ENCODE measurements at regions not wholly inside any gene's neighbourhood (a gene's known extent, or its start where the extent isn't known, plus 50 kb on each side); places are given as distances from the start of the nearest gene placed in this dataset.
"Not testable (repeated sequence)": the region's sequence is repeated elsewhere in the genome, so short reads cannot be mapped to it uniquely, and the experiment has no call there.

DNA sequence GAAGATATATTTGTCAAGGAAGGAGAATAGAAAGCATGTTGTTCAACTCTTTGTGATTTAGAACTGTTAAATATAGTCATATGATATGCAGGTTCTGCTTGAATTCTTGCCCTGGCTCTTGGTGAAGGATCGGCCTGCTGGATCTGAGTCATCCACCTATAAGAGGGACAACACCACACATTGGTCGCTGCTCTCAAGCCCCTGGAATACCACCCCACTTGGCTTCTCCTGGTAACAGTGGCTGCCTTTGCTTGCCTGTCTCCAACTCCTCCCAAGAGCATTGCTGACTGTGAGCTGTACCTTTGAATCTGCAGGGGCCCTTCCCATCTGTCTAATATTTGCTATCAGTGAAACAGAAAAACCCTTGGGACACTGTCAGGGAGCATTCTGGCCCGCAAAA lies 78.9 kb upstream of the DGKG start:
- Histone ChIP-seq H3K9me3 (no peaks in the 10 kb centered on the region), H3K27me3 (no peaks in the 10 kb centered on the region), H3K4me1 (no peaks in the 10 kb centered on the region), H3K4me3 (no peak overlapping the region), H3K36me3 (ENCODE audit: low read depth, missing control alignments) (no peaks in the 10 kb centered on the region), H3K27ac (no peak overlapping the region)
- DNase-seq = no peak
- TF ChIP-seq, protein P1, sequence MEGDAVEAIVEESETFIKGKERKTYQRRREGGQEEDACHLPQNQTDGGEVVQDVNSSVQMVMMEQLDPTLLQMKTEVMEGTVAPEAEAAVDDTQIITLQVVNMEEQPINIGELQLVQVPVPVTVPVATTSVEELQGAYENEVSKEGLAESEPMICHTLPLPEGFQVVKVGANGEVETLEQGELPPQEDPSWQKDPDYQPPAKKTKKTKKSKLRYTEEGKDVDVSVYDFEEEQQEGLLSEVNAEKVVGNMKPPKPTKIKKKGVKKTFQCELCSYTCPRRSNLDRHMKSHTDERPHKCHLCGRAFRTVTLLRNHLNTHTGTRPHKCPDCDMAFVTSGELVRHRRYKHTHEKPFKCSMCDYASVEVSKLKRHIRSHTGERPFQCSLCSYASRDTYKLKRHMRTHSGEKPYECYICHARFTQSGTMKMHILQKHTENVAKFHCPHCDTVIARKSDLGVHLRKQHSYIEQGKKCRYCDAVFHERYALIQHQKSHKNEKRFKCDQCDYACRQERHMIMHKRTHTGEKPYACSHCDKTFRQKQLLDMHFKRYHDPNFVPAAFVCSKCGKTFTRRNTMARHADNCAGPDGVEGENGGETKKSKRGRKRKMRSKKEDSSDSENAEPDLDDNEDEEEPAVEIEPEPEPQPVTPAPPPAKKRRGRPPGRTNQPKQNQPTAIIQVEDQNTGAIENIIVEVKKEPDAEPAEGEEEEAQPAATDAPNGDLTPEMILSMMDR (IDR thresholded peaks at IDR 0.05) = no peak
- TF ChIP-seq POLR2A (IDR thresholded peaks at IDR 0.05) = no peak
- WGBS, 2 donors = 89 to 94% methylated on average over 2 to 3 of the region's 3 CpGs
- intact Hi-C loops (cut with DNase I; ENCODE audit: low total_unique reads) = no loop called here

DNA sequence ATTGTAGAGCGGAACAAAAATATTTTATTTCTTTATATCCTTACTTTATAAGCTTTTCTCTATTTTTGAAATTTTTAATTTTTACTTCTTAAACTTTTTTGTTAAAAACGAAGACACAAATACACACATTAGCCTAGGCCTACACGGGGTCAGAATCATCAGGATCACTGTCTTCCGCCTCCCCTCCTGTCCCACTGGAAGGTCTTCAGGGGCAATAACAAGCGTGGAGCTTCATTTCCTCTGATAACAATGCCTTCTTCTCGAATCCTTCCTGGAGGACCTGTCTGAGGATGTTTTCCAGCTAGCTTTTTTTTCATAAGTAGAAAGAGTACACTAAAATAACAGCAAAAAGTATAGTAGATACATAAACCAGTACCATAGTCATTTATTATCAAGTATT lies 77.7 kb upstream of the DGKG start:
- no peaks in the 10 kb centered on the region for H3K4me1 ChIP-seq
- H3K36me3 ChIP-seq (ENCODE audit: low read depth, missing control alignments) = no peaks in the 10 kb centered on the region
- DNase-seq = no peak
- no peak overlapping the region for H3K4me3 ChIP-seq
- TF ChIP-seq, protein P1 (IDR thresholded peaks at IDR 0.05) = no peak
- no peak for TF ChIP-seq POLR2A (IDR thresholded peaks at IDR 0.05)
- H3K9me3 ChIP-seq = no peaks in the 10 kb centered on the region
- intact Hi-C loops (cut with DNase I; ENCODE audit: low total_unique reads) = no loop called here
- WGBS, 2 donors = 72 to 83% methylated on average over 6 of the region's 6 CpGs
- H3K27me3 ChIP-seq = no peaks in the 10 kb centered on the region
- H3K27ac ChIP-seq = no peak overlapping the region

DNA sequence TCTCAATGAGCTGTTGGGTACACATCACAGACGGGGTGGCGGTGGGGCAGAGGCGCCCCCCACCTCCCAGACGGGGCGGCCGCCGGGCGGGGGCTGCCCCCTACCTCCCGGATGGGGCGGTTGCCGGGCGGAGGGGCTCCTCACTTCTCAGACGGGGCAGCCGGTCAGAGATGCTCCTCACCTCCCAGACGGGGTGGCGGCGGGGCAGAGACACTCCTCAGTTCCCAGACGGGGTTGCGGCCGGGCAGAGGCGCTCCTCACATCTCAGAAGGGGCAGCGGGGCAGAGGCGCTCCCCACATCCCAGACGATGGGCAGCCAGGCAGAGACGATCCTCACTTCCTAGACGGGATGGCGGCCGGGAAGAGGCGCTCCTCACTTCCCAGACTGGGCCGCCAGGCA lies 73.3 kb upstream of the DGKG start:
- DNase-seq; H3K36me3 ChIP-seq (ENCODE audit: low read depth, missing control alignments); H3K4me1 ChIP-seq; H3K27ac ChIP-seq; intact Hi-C loops (cut with DNase I; ENCODE audit: low total_unique reads); H3K27me3 ChIP-seq; H3K9me3 ChIP-seq: not testable (repeated sequence)
- 28 to 87% methylated on average over 12 to 29 of the region's 30 CpGs for WGBS, 2 donors
- H3K4me3 ChIP-seq = peak overlapping the region; percentile 36 to 44

DNA sequence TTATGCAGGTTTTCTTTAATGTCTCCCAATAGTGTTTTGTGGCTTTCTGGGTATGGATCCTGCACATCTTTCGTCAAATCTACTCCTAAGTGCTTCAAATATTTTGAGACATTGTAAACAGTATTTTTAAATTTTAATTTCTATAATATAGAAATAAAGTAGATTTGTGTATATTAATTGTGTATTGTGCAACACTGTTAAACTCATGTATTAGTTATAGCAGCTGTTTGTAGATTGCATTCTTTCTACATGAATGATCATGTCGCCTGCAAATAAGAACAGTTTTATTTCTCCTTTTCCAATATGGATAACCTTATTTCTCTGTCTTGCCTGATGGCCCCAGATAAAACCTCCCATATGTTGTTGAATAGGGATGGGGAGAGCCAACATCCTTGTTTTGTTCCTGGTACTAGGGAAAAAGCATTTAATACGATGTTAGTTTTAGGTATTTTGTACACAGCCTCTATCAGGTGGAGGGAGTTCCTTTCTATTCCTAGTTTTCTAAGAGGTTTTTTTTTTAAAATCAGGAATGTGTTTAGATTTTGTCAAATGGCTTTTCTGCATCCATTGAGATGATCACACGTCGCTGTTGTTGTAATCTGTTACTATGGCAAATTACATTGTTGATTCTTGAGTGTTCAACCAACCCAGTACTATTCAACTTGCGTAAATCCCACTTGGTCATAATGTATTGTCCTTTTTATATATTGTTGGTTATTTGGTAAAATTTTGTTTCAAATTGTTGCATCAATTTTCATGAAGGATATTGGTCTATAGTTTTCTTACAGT lies 71.1 kb upstream of the DGKG start:
- Histone ChIP-seq H3K4me1 (no peaks in the 10 kb centered on the region), H3K9me3 (no peaks in the 10 kb centered on the region), H3K4me3 (no peak overlapping the region), H3K27ac (no peak overlapping the region), H3K27me3 (no peaks in the 10 kb centered on the region), H3K36me3 (ENCODE audit: low read depth, missing control alignments) (no peaks in the 10 kb centered on the region)
- intact Hi-C loops (cut with DNase I; ENCODE audit: low total_unique reads) = no loop called here
- TF ChIP-seq POLR2A (IDR thresholded peaks at IDR 0.05) = no peak
- no peak for DNase-seq
- WGBS, 2 donors = 90 to 92% methylated on average over 6 of the region's 6 CpGs

DNA sequence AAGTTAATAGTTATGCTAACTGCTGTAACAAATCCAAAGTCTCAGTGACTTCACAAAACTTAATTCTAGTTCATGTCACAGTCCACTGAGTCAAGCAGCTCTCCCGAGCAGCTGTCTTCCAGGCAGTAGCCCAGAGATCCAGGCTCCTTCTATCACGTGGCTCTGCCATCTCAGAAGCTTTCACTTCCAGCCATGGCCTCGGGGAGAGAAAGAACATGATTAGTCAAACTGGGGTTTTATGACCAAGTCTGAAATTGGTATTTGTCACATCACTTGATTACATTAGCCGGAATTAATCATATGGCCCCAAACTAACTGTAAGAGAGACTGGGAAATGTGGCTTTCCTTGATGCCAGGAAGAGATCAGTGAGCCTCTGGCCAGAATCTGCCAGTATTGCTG lies 70.2 kb upstream of the DGKG start:
- Histone ChIP-seq H3K4me3 (no peak overlapping the region), H3K36me3 (ENCODE audit: low read depth, missing control alignments) (no peaks in the 10 kb centered on the region), H3K9me3 (no peaks in the 10 kb centered on the region), H3K27ac (no peak overlapping the region), H3K4me1 (peaks cover 7% of the 10 kb centered on the region), H3K27me3 (no peaks in the 10 kb centered on the region)
- no peak for DNase-seq
- 75% methylated on average over 4 of the region's 4 CpGs for WGBS, 2 donors
- intact Hi-C loops (cut with DNase I; ENCODE audit: low total_unique reads) = no loop called here
- TF ChIP-seq POLR2A (IDR thresholded peaks at IDR 0.05) = no peak
- TF ChIP-seq, protein P1 (IDR thresholded peaks at IDR 0.05) = no peak

Data from testis (tissue), 2 donors.